MM.1S (cell line): ENCODE measurements at regions not wholly inside any gene's neighbourhood (a gene's known extent, or its start where the extent isn't known, plus 50 kb on each side); places are given as distances from the start of the nearest gene placed in this dataset.

Experiments used
- DNase-seq: peaks from one replicate; pipeline ENCODE4 v3.0.0-alpha.2; 2015
- H2AFZ ChIP-seq: fragments of 300-600 bp; sonication (generic); 2 replicates; pipeline ENCODE4 v1.6.0; 2016; ENCODE audit warnings: antibody characterized with exemption, low read length
- H3F3A ChIP-seq: fragments of 300-600 bp; sonication (generic); 2 replicates; pipeline ENCODE4 v1.6.1; 2016; ENCODE audit warnings: mild to moderate bottlenecking, antibody characterized with exemption, low read length, moderate library complexity, mixed read lengths; ENCODE audit not compliant: insufficient read depth
- H3K27ac ChIP-seq: fragments of 300-600 bp; sonication (generic); 2 replicates; pipeline ENCODE4 v1.5.1; 2016; ENCODE audit warnings: mild to moderate bottlenecking, low read length
- H3K27me3 ChIP-seq: fragments of 300-600 bp; sonication (generic); replicated peaks from 2 replicates; pipeline ENCODE4 v1.6.0; 2016; ENCODE audit warnings: low read length; ENCODE audit not compliant: insufficient read depth
- H3K36me3 ChIP-seq: fragments of 300-600 bp; sonication (generic); replicated peaks from 2 replicates; pipeline ENCODE4 v1.6.1; 2016; ENCODE audit warnings: mild to moderate bottlenecking, low read length, mixed read lengths; ENCODE audit not compliant: insufficient read depth
- H3K4me1 ChIP-seq: fragments of 300-600 bp; sonication (generic); 2 replicates; pipeline ENCODE4 v1.6.1; 2016; ENCODE audit warnings: low read length, mixed read lengths
- H3K4me2 ChIP-seq: fragments of 300-600 bp; sonication (generic); 2 replicates; pipeline ENCODE4 v1.6.0; 2016; ENCODE audit warnings: low read depth, low read length
- H3K4me3 ChIP-seq: fragments of 300-600 bp; sonication (generic); 2 replicates; pipeline ENCODE4 v1.5.1; 2016; ENCODE audit warnings: low read length, mixed read lengths
- H3K79me2 ChIP-seq: fragments of 300-600 bp; sonication (generic); 2 replicates; pipeline ENCODE4 v1.6.1; 2016; ENCODE audit warnings: mixed run types, low read length, mixed read lengths
- H3K9ac ChIP-seq: fragments of 300-600 bp; sonication (generic); 2 replicates; pipeline ENCODE4 v1.6.1; 2016; ENCODE audit warnings: low read length, mixed read lengths
- H3K9me2 ChIP-seq: fragments of 300-600 bp; sonication (generic); replicated peaks from 2 replicates; pipeline ENCODE4 v1.6.1; 2016; ENCODE audit warnings: mild to moderate bottlenecking, low read length, mixed read lengths; ENCODE audit not compliant: insufficient read depth
- H3K9me3 ChIP-seq: fragments of 300-600 bp; sonication (generic); replicated peaks from 2 replicates; pipeline ENCODE4 v1.6.1; 2016; ENCODE audit warnings: mild to moderate bottlenecking, low read length, mixed read lengths; ENCODE audit not compliant: insufficient read depth
- H4K20me1 ChIP-seq: fragments of 300-600 bp; sonication (generic); 2 replicates; pipeline ENCODE4 v1.6.1; 2016; ENCODE audit warnings: mild to moderate bottlenecking, low read length, moderate library complexity, mixed read lengths; ENCODE audit not compliant: insufficient read depth
- CTCF ChIP-seq: fragments of 300-600 bp; sonication (generic); IDR thresholded peaks from 2 replicates; pipeline ENCODE4 v1.5.1; 2016; ENCODE audit warnings: antibody characterized with exemption, low read length, mixed read lengths
- EZH2 ChIP-seq: fragments of 300-600 bp; sonication (generic); optimal IDR thresholded peaks from 2 replicates; pipeline ENCODE3; 2017; ENCODE audit warnings: low read depth, mild to moderate bottlenecking, antibody characterized with exemption, low read length, mixed read lengths
- EZH2phosphoT487 ChIP-seq: fragments of 300-600 bp; sonication (generic); IDR thresholded peaks from 2 replicates; pipeline ENCODE4 v1.6.1; 2018; ENCODE audit warnings: antibody characterized with exemption, low read length

- H3K4me2 ChIP-seq = no peak overlapping the region
Measured at GRCh38 chr7:37534893-37535610, 86.4 kb upstream of the ELMO1 start.

GRCh38 chr7:37535841-37536240 is 87.2 kb upstream of the ELMO1 start:
- H3K27me3 ChIP-seq = no peaks in the 10 kb centered on the region
- no peak overlapping the region for H3K4me2 ChIP-seq
- H3K9me2 ChIP-seq = no peaks in the 10 kb centered on the region
- no peaks in the 10 kb centered on the region for H3K9me3 ChIP-seq
- no peaks in the 10 kb centered on the region for H4K20me1 ChIP-seq
- no peaks in the 10 kb centered on the region for H3K36me3 ChIP-seq
- H2AFZ ChIP-seq = no peak overlapping the region
- no peak for TF ChIP-seq EZH2phosphoT487
- no peak for TF ChIP-seq CTCF
- no peak for TF ChIP-seq EZH2
- no peak overlapping the region for H3K4me3 ChIP-seq
- H3K4me1 ChIP-seq = no peaks in the 10 kb centered on the region
- H3F3A ChIP-seq = no peaks in the 10 kb centered on the region
- DNase-seq = no peak
- H3K9ac ChIP-seq = no peak overlapping the region
- no peaks in the 10 kb centered on the region for H3K79me2 ChIP-seq
- no peak overlapping the region for H3K27ac ChIP-seq

More at GRCh38 chr7:37534893-37535610, 86.4 kb upstream of the ELMO1 start:
- no peak overlapping the region for H3K27ac ChIP-seq
- DNase-seq = no peak
- no peak for TF ChIP-seq EZH2
- TF ChIP-seq EZH2phosphoT487 = no peak
- TF ChIP-seq CTCF = no peak
- H3K36me3 ChIP-seq = no peaks in the 10 kb centered on the region
- no peak overlapping the region for H3K9ac ChIP-seq
- no peak overlapping the region for H3K4me3 ChIP-seq
- H2AFZ ChIP-seq = no peak overlapping the region
- no peaks in the 10 kb centered on the region for H3K9me3 ChIP-seq
- H3K4me1 ChIP-seq = no peaks in the 10 kb centered on the region
- H3F3A ChIP-seq = no peaks in the 10 kb centered on the region
- no peaks in the 10 kb centered on the region for H4K20me1 ChIP-seq
- H3K9me2 ChIP-seq = no peaks in the 10 kb centered on the region
- no peaks in the 10 kb centered on the region for H3K27me3 ChIP-seq
- H3K79me2 ChIP-seq = no peaks in the 10 kb centered on the region

- no peaks in the 10 kb centered on the region for H3K36me3 ChIP-seq
- DNase-seq = no peak
- no peak overlapping the region for H3K4me2 ChIP-seq
- H3K4me1 ChIP-seq = peaks cover 5% of the 10 kb centered on the region
- H3F3A ChIP-seq = no peaks in the 10 kb centered on the region
- H3K9me3 ChIP-seq = no peaks in the 10 kb centered on the region
- H3K9me2 ChIP-seq = no peaks in the 10 kb centered on the region
- H3K4me3 ChIP-seq = no peak overlapping the region
- no peaks in the 10 kb centered on the region for H3K79me2 ChIP-seq
- H3K27ac ChIP-seq = no peak overlapping the region
- H2AFZ ChIP-seq = no peak overlapping the region
- no peaks in the 10 kb centered on the region for H3K27me3 ChIP-seq
- no peaks in the 10 kb centered on the region for H4K20me1 ChIP-seq
- TF ChIP-seq EZH2 = no peak
- TF ChIP-seq EZH2phosphoT487 = no peak
- no peak overlapping the region for H3K9ac ChIP-seq
Measured at GRCh38 chr7:37536706-37537105, 88.0 kb upstream of the ELMO1 start.

- H4K20me1 ChIP-seq = no peaks in the 10 kb centered on the region
- no peak overlapping the region for H3K4me2 ChIP-seq
- TF ChIP-seq EZH2 (no peak), CTCF (no peak), EZH2phosphoT487 (no peak)
- no peak overlapping the region for H3K4me3 ChIP-seq
- no peaks in the 10 kb centered on the region for H3K79me2 ChIP-seq
- H3K36me3 ChIP-seq = no peaks in the 10 kb centered on the region
- H3K9me2 ChIP-seq = no peaks in the 10 kb centered on the region
- DNase-seq = no peak
- no peak overlapping the region for H2AFZ ChIP-seq
- no peaks in the 10 kb centered on the region for H3K9me3 ChIP-seq
- no peak overlapping the region for H3K27ac ChIP-seq
- H3K27me3 ChIP-seq = no peaks in the 10 kb centered on the region
- no peaks in the 10 kb centered on the region for H3F3A ChIP-seq
- H3K9ac ChIP-seq = no peak overlapping the region
- peaks cover 12% of the 10 kb centered on the region for H3K4me1 ChIP-seq
Measured at GRCh38 chr7:37537439-37537838, 88.8 kb upstream of the ELMO1 start.
